22Rv1 (cell line): ENCODE measurements at regions not wholly inside any gene's neighbourhood (a gene's known extent, or its start where the extent isn't known, plus 50 kb on each side); places are given as distances from the start of the nearest gene placed in this dataset.

Experiments
- CTCF ChIP-seq: fragments of 450-650 bp; IDR thresholded peaks from 2 replicates; pipeline ENCODE4 v1.5.1; 2017; ENCODE audit warnings: mild to moderate bottlenecking
- ZFX ChIP-seq: fragments of 450-650 bp; IDR thresholded peaks from 2 replicates; pipeline ENCODE4 v1.6.1; 2017; ENCODE audit warnings: antibody characterized with exemption, borderline replicate concordance

- TF ChIP-seq CTCF (no peak), ZFX (no peak)
Observed at GRCh38 chr9:103530934-103531333, 535.8 kb downstream of the CYLC2 start.
